Liver (tissue), 3 donors: ENCODE measurements at regions not wholly inside any gene's neighbourhood (a gene's known extent, or its start where the extent isn't known, plus 50 kb on each side); places are given as distances from the start of the nearest gene placed in this dataset.

Experiments
- HNF4A ChIP-seq, 2 donors: conservative IDR thresholded peaks; 2 replicates each; pipeline ENCODE4 v1.6.1; 2016; ENCODE audit warnings: antibody characterized with exemption in 2 of 2, mild to moderate bottlenecking in 2 of 2
- RAD21 ChIP-seq, 2 donors: IDR thresholded peaks; 2 replicates each; pipeline ENCODE4 v1.6.1; 2016; ENCODE audit warnings: antibody characterized with exemption in 2 of 2, mild to moderate bottlenecking in 2 of 2
- SP1 ChIP-seq: IDR thresholded peaks from 2 replicates; pipeline ENCODE4 v1.6.1; 2018; ENCODE audit warnings: antibody characterized with exemption, mild to moderate bottlenecking
- YY1 ChIP-seq: IDR thresholded peaks from 2 replicates; pipeline ENCODE4 v1.6.1; 2016; ENCODE audit warnings: antibody characterized with exemption, mild to moderate bottlenecking
- TF ChIP-seq, protein P1 (sequence below): fragments of 150-350 bp; IDR thresholded peaks from 2 replicates; pipeline ENCODE4 v1.5.1; 2017; ENCODE audit warnings: improper control_type of control experiment, low read depth, low read length; ENCODE audit not compliant: missing input control
- donor health status: healthy.
- donor health status: healthy.

- TF ChIP-seq, protein P1, sequence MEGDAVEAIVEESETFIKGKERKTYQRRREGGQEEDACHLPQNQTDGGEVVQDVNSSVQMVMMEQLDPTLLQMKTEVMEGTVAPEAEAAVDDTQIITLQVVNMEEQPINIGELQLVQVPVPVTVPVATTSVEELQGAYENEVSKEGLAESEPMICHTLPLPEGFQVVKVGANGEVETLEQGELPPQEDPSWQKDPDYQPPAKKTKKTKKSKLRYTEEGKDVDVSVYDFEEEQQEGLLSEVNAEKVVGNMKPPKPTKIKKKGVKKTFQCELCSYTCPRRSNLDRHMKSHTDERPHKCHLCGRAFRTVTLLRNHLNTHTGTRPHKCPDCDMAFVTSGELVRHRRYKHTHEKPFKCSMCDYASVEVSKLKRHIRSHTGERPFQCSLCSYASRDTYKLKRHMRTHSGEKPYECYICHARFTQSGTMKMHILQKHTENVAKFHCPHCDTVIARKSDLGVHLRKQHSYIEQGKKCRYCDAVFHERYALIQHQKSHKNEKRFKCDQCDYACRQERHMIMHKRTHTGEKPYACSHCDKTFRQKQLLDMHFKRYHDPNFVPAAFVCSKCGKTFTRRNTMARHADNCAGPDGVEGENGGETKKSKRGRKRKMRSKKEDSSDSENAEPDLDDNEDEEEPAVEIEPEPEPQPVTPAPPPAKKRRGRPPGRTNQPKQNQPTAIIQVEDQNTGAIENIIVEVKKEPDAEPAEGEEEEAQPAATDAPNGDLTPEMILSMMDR, result no peak
- no peak for TF ChIP-seq RAD21 (IDR thresholded peaks at IDR 0.05)
- TF ChIP-seq SP1, result no peak
- no peak for TF ChIP-seq HNF4A (conservative IDR thresholded peaks at IDR 0.05)
- TF ChIP-seq YY1, result no peak
Measured at GRCh38 chr4:187475901-187476300, 519.7 kb upstream of the ZFP42 start.
